GM23338 (cell line): ENCODE measurements at regions not wholly inside any gene's neighbourhood (a gene's known extent, or its start where the extent isn't known, plus 50 kb on each side); places are given as distances from the start of the nearest gene placed in this dataset.

Source experiments
- ATAC-seq: fragments of 200-7000 bp; cut with Tn5 transposase; 3 replicates; pipeline ENCODE4 v1.9.1; 2020
- DNase-seq: peaks from one replicate; pipeline ENCODE4 v3.0.0-alpha.2; 2015; ENCODE audit warnings: low spot score
- H2AFZ ChIP-seq: fragments of 200-600 bp; sonication (generic); 2 replicates; pipeline ENCODE4 v1.8.0; 2016; ENCODE audit warnings: antibody characterized with exemption, mild to moderate bottlenecking, moderate library complexity
- H3F3A ChIP-seq: fragments of 200-600 bp; sonication (generic); replicated peaks from 2 replicates; pipeline ENCODE4 v1.8.0; 2017; ENCODE audit warnings: antibody characterized with exemption, mixed run types, low read depth
- H3K27ac ChIP-seq: fragments of 200-600 bp; sonication (generic); 2 replicates; pipeline ENCODE4 v1.6.1; 2016; ENCODE audit warnings: low read depth
- H3K27me3 ChIP-seq: fragments of 200-600 bp; sonication (generic); 2 replicates; pipeline ENCODE4 v1.8.0; 2016; ENCODE audit warnings: mild to moderate bottlenecking, mixed run types, moderate library complexity; ENCODE audit not compliant: insufficient read depth
- H3K36me3 ChIP-seq: fragments of 200-600 bp; sonication (generic); 2 replicates; pipeline ENCODE4 v1.8.0; 2016; ENCODE audit warnings: mild to moderate bottlenecking; ENCODE audit not compliant: insufficient read depth
- H3K4me1 ChIP-seq: fragments of 200-600 bp; sonication (generic); 2 replicates; pipeline ENCODE4 v1.8.0; 2016; ENCODE audit warnings: mild to moderate bottlenecking, moderate library complexity; ENCODE audit not compliant: insufficient read depth
- H3K4me2 ChIP-seq: fragments of 200-600 bp; sonication (generic); 2 replicates; pipeline ENCODE4 v1.7.1; 2017; ENCODE audit warnings: mixed run types
- H3K4me3 ChIP-seq: fragments of 200-600 bp; sonication (generic); 2 replicates; pipeline ENCODE4 v1.6.1; 2016; ENCODE audit warnings: mixed run types
- H3K79me2 ChIP-seq: fragments of 200-600 bp; sonication (generic); replicated peaks from 2 replicates; pipeline ENCODE4 v1.8.0; 2017; ENCODE audit warnings: mild to moderate bottlenecking; ENCODE audit not compliant: insufficient read depth
- H3K9me2 ChIP-seq: fragments of 200-600 bp; sonication (generic); 2 replicates; pipeline ENCODE4 v1.8.0; 2017; ENCODE audit not compliant: insufficient read depth
- H4K20me1 ChIP-seq: fragments of 200-600 bp; sonication (generic); replicated peaks from 2 replicates; pipeline ENCODE4 v1.8.0; 2017; ENCODE audit warnings: mild to moderate bottlenecking; ENCODE audit not compliant: insufficient read depth
- H3K27ac Mint-ChIP-seq: 2 replicates; pipeline ENCODE4 v1.8.0; 2020; ENCODE audit warnings: inconsistent platforms, mild to moderate bottlenecking, moderate library complexity, mixed read lengths
- H3K27me3 Mint-ChIP-seq: 3 replicates; pipeline ENCODE4 v1.8.0; 2022; ENCODE audit warnings: low read depth, mild to moderate bottlenecking, moderate library complexity, mixed read lengths, inconsistent platforms; ENCODE audit not compliant: insufficient read depth, poor library complexity
- H3K36me3 Mint-ChIP-seq: 3 replicates; pipeline ENCODE4 v1.8.0; 2021; ENCODE audit warnings: low read depth, mild to moderate bottlenecking, inconsistent platforms, moderate library complexity, mixed read lengths
- H3K4me1 Mint-ChIP-seq: 3 replicates; pipeline ENCODE4 v1.8.0; 2020; ENCODE audit warnings: mild to moderate bottlenecking, inconsistent platforms, mixed read lengths
- H3K4me3 Mint-ChIP-seq: 3 replicates; pipeline ENCODE4 v1.8.0; 2021; ENCODE audit warnings: moderate library complexity, mild to moderate bottlenecking, inconsistent platforms, mixed read lengths
- H3K9me3 Mint-ChIP-seq: 3 replicates; pipeline ENCODE4 v1.8.0; 2020; ENCODE audit warnings: moderate library complexity, mild to moderate bottlenecking, inconsistent platforms, mixed read lengths
- CREB1 ChIP-seq: fragments of 250-450 bp; sonication (Bioruptor Pico); IDR thresholded peaks from 2 replicates; pipeline ENCODE4 v1.5.0; 2020; ENCODE audit warnings: low read depth, mild to moderate bottlenecking, moderate library complexity
- EZH2 ChIP-seq: fragments of 200-600 bp; sonication (generic); IDR thresholded peaks from one replicate; pipeline ENCODE4 v1.8.0; 2017; ENCODE audit warnings: antibody characterized with exemption, mild to moderate bottlenecking, low read depth; ENCODE audit not compliant: unreplicated experiment
- EZH2phosphoT487 ChIP-seq: fragments of 200-600 bp; sonication (generic); IDR thresholded peaks from one replicate; pipeline ENCODE4 v1.8.1; 2018; ENCODE audit warnings: antibody characterized with exemption; ENCODE audit not compliant: unreplicated experiment
- JUNB ChIP-seq: IDR thresholded peaks from one replicate; pipeline ENCODE4 v1.6.1; 2016; ENCODE audit warnings: antibody characterized with exemption; ENCODE audit not compliant: unreplicated experiment
- POLR2AphosphoS5 ChIP-seq: IDR thresholded peaks from 2 replicates; pipeline ENCODE4 v1.6.1; 2016; ENCODE audit warnings: antibody characterized with exemption, low read depth
- STAT1 ChIP-seq: IDR thresholded peaks from one replicate; pipeline ENCODE4 v1.6.1; 2016; ENCODE audit warnings: antibody characterized with exemption; ENCODE audit not compliant: unreplicated experiment
- ZNF114 ChIP-seq: fragments of 250-450 bp; sonication (Bioruptor Pico); IDR thresholded peaks from 2 replicates; pipeline ENCODE4 v1.5.0; 2020; ENCODE audit warnings: mild to moderate bottlenecking, moderate library complexity
- ZNF331 ChIP-seq: fragments of 250-450 bp; sonication (Bioruptor Pico); IDR thresholded peaks from 2 replicates; pipeline ENCODE4 v1.5.0; 2020; ENCODE audit warnings: low read depth, mild to moderate bottlenecking, moderate library complexity
- TF ChIP-seq, protein P1 (sequence below): IDR thresholded peaks from one replicate; pipeline ENCODE4 v1.6.1; 2018; ENCODE audit warnings: antibody characterized with exemption; ENCODE audit not compliant: unreplicated experiment
- TF ChIP-seq, protein P2 (sequence below): fragments of 250-450 bp; sonication (Bioruptor Pico); IDR thresholded peaks from 2 replicates; pipeline ENCODE4 v1.5.0; 2020; ENCODE audit warnings: mild to moderate bottlenecking, moderate library complexity

DNA sequence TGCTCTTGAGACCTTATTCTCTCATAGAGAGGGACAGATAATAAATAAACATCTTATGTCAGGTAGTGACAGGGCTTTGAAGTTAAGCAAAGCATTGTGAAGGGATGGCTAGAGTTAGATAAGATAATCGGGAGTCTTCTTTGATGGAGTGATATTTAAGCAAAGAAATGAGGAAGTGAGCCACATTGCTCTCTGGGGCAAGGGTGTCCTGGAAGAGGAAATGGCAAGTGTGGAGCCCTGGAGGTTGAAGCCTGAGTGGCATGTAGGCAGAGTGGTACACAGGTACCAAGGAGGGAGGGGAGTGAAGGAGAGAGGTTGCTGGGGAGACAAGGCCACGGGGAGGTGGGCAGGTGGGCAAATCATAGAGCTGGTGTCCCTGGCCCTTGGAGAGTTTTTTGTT is 110.2 kb downstream of the CTAGE1 start (continued):
- no peak for TF ChIP-seq EZH2
- no peak for TF ChIP-seq POLR2AphosphoS5
- TF ChIP-seq ZNF114 (CRISPR knock-in tag) = no peak
- TF ChIP-seq CREB1 (CRISPR knock-in tag) = no peak
- TF ChIP-seq JUNB = no peak
- no peak for TF ChIP-seq EZH2phosphoT487

DNA sequence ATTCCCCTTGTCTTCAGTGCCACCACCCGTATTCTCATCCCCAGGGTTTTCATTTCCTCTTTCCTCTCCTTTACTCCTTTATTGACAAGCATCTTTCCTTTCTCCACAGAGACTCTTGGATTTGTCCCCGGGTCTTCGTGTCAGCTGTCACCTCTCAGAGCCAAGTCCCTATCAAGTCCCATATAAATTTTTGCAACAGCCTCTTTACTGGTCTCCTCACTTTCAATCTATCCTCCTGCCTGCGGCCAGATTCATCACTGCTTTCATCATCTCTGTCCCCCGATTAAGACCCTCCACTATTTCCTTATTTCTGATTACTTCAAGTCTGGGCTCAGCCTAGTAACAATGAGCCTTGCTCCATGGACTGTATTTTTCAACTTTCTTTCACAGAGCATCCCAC is 113.8 kb downstream of the CTAGE1 start:
- H4K20me1 ChIP-seq = no peaks in the 10 kb centered on the region
- H3F3A ChIP-seq = no peaks in the 10 kb centered on the region
- Mint-ChIP-seq H3K27me3 (no peaks in the 10 kb centered on the region), H3K4me3 (no peak overlapping the region), H3K27ac (no peak overlapping the region), H3K36me3 (no peaks in the 10 kb centered on the region), H3K4me1 (no peaks in the 10 kb centered on the region), H3K9me3 (peaks cover 5% of the 10 kb centered on the region; the same call in 2 of the 3 replicates)
- 0 out of 2 replicates have a peak, but pooled peaks cover 3% of the 10 kb centered on the region for H3K9me2 ChIP-seq
- TF ChIP-seq, protein P1, sequence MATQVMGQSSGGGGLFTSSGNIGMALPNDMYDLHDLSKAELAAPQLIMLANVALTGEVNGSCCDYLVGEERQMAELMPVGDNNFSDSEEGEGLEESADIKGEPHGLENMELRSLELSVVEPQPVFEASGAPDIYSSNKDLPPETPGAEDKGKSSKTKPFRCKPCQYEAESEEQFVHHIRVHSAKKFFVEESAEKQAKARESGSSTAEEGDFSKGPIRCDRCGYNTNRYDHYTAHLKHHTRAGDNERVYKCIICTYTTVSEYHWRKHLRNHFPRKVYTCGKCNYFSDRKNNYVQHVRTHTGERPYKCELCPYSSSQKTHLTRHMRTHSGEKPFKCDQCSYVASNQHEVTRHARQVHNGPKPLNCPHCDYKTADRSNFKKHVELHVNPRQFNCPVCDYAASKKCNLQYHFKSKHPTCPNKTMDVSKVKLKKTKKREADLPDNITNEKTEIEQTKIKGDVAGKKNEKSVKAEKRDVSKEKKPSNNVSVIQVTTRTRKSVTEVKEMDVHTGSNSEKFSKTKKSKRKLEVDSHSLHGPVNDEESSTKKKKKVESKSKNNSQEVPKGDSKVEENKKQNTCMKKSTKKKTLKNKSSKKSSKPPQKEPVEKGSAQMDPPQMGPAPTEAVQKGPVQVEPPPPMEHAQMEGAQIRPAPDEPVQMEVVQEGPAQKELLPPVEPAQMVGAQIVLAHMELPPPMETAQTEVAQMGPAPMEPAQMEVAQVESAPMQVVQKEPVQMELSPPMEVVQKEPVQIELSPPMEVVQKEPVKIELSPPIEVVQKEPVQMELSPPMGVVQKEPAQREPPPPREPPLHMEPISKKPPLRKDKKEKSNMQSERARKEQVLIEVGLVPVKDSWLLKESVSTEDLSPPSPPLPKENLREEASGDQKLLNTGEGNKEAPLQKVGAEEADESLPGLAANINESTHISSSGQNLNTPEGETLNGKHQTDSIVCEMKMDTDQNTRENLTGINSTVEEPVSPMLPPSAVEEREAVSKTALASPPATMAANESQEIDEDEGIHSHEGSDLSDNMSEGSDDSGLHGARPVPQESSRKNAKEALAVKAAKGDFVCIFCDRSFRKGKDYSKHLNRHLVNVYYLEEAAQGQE = no peak
- no peak for TF ChIP-seq JUNB
- TF ChIP-seq STAT1 = no peak
- TF ChIP-seq ZNF331 (CRISPR knock-in tag) = no peak
- TF ChIP-seq, protein P2, sequence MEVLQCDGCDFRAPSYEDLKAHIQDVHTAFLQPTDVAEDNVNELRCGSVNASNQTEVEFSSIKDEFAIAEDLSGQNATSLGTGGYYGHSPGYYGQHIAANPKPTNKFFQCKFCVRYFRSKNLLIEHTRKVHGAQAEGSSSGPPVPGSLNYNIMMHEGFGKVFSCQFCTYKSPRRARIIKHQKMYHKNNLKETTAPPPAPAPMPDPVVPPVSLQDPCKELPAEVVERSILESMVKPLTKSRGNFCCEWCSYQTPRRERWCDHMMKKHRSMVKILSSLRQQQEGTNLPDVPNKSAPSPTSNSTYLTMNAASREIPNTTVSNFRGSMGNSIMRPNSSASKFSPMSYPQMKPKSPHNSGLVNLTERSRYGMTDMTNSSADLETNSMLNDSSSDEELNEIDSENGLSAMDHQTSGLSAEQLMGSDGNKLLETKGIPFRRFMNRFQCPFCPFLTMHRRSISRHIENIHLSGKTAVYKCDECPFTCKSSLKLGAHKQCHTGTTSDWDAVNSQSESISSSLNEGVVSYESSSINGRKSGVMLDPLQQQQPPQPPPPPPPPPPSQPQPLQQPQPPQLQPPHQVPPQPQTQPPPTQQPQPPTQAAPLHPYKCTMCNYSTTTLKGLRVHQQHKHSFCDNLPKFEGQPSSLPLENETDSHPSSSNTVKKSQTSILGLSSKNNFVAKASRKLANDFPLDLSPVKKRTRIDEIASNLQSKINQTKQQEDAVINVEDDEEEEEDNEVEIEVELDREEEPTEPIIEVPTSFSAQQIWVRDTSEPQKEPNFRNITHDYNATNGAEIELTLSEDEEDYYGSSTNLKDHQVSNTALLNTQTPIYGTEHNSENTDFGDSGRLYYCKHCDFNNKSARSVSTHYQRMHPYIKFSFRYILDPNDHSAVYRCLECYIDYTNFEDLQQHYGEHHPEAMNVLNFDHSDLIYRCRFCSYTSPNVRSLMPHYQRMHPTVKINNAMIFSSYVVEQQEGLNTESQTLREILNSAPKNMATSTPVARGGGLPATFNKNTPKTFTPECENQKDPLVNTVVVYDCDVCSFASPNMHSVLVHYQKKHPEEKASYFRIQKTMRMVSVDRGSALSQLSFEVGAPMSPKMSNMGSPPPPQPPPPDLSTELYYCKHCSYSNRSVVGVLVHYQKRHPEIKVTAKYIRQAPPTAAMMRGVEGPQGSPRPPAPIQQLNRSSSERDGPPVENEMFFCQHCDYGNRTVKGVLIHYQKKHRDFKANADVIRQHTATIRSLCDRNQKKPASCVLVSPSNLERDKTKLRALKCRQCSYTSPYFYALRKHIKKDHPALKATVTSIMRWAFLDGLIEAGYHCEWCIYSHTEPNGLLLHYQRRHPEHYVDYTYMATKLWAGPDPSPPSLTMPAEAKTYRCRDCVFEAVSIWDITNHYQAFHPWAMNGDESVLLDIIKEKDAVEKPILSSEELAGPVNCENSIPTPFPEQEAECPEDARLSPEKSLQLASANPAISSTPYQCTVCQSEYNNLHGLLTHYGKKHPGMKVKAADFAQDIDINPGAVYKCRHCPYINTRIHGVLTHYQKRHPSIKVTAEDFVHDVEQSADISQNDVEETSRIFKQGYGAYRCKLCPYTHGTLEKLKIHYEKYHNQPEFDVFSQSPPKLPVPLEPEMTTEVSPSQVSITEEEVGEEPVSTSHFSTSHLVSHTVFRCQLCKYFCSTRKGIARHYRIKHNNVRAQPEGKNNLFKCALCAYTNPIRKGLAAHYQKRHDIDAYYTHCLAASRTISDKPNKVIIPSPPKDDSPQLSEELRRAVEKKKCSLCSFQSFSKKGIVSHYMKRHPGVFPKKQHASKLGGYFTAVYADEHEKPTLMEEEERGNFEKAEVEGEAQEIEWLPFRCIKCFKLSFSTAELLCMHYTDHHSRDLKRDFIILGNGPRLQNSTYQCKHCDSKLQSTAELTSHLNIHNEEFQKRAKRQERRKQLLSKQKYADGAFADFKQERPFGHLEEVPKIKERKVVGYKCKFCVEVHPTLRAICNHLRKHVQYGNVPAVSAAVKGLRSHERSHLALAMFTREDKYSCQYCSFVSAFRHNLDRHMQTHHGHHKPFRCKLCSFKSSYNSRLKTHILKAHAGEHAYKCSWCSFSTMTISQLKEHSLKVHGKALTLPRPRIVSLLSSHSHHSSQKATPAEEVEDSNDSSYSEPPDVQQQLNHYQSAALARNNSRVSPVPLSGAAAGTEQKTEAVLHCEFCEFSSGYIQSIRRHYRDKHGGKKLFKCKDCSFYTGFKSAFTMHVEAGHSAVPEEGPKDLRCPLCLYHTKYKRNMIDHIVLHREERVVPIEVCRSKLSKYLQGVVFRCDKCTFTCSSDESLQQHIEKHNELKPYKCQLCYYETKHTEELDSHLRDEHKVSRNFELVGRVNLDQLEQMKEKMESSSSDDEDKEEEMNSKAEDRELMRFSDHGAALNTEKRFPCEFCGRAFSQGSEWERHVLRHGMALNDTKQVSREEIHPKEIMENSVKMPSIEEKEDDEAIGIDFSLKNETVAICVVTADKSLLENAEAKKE (CRISPR knock-in tag) = no peak
- no peak for TF ChIP-seq POLR2AphosphoS5
- no peak for TF ChIP-seq ZNF114 (CRISPR knock-in tag)
- TF ChIP-seq EZH2 = no peak
- H2AFZ ChIP-seq = no peak overlapping the region
- H3K4me1 ChIP-seq = no peaks in the 10 kb centered on the region
- no peaks in the 10 kb centered on the region for H3K36me3 ChIP-seq
- H3K4me3 ChIP-seq = no peak overlapping the region
- no peak overlapping the region for H3K4me2 ChIP-seq
- H3K79me2 ChIP-seq = no peaks in the 10 kb centered on the region
- no peak for ATAC-seq
- H3K27me3 ChIP-seq = no peaks in the 10 kb centered on the region
- H3K27ac ChIP-seq = no peak overlapping the region
- DNase-seq = no peak
